Activated T-helper 2 cell treated with anti-CD3 and anti-CD28 coated beads, Interferon-gamma antibody, Interleukin-2, Interleukin-4, amounts not matched to agents 10 μg/mL and 5 μg/mL and 100 μg/mL, durations not matched to agents 14 hours and 24 hours and 36 hours (primary cell): ENCODE measurements at regions not wholly inside any gene's neighbourhood (a gene's known extent, or its start where the extent isn't known, plus 50 kb on each side); places are given as distances from the start of the nearest gene placed in this dataset.

Source experiments
- DNase-seq: peaks from one replicate; pipeline ENCODE4 v3.0.0; 2021; ENCODE audit warnings: low spot score
- H3K27ac Mint-ChIP-seq: one replicate; pipeline ENCODE4 v1.8.0; 2021; ENCODE audit warnings: mixed read lengths
- H3K27me3 Mint-ChIP-seq: one replicate; pipeline ENCODE4 v1.8.0; 2021; ENCODE audit warnings: low read depth, mixed read lengths
- H3K36me3 Mint-ChIP-seq: one replicate; pipeline ENCODE4 v1.8.0; 2021; ENCODE audit warnings: low read depth, mixed read lengths
- H3K4me1 Mint-ChIP-seq: one replicate; pipeline ENCODE4 v1.8.0; 2021; ENCODE audit warnings: low read depth, mixed read lengths
- H3K4me3 Mint-ChIP-seq: one replicate; pipeline ENCODE4 v1.8.0; 2021; ENCODE audit warnings: low read depth, mild to moderate bottlenecking, moderate library complexity, mixed read lengths
- H3K9me3 Mint-ChIP-seq: one replicate; pipeline ENCODE4 v1.8.0; 2021; ENCODE audit warnings: mixed read lengths
- intact Hi-C: fragments of 100-400 bp; cut with micrococcal nuclease; formaldehyde crosslinking; loops from one replicate; pipeline ENCODE4 v1.15.1; 2023

GRCh38 chr10:117899181-117899683, 147.5 kb downstream of the RAB11FIP2 start:
- Mint-ChIP-seq H3K4me1 (no peaks in the 10 kb centered on the region), H3K27me3 (no peaks in the 10 kb centered on the region), H3K9me3 (no peaks in the 10 kb centered on the region), H3K4me3 (no peak overlapping the region), H3K36me3 (no peaks in the 10 kb centered on the region), H3K27ac (no peak overlapping the region)
- no peak for DNase-seq
- intact Hi-C loops, result no loop called here

GRCh38 chr10:117900280-117900679, 146.5 kb downstream of the RAB11FIP2 start:
- Mint-ChIP-seq H3K9me3 (no peaks in the 10 kb centered on the region), H3K27ac (no peak overlapping the region), H3K4me3 (no peak overlapping the region), H3K27me3 (no peaks in the 10 kb centered on the region), H3K36me3 (no peaks in the 10 kb centered on the region), H3K4me1 (no peaks in the 10 kb centered on the region)
- intact Hi-C loops, result no loop called here
- no peak for DNase-seq

- no peak overlapping the region for H3K4me3 Mint-ChIP-seq
Observed at GRCh38 chr10:117903854-117904253, 142.9 kb downstream of the RAB11FIP2 start.

GRCh38 chr10:117905404-117905803, 141.3 kb downstream of the RAB11FIP2 start:
- Mint-ChIP-seq H3K36me3 (no peaks in the 10 kb centered on the region), H3K27me3 (peaks cover 1% of the 10 kb centered on the region), H3K4me3 (no peak overlapping the region), H3K27ac (no peak overlapping the region), H3K4me1 (no peaks in the 10 kb centered on the region), H3K9me3 (no peaks in the 10 kb centered on the region)
- intact Hi-C loops, result no loop called here
- no peak for DNase-seq

More at GRCh38 chr10:117903854-117904253, 142.9 kb downstream of the RAB11FIP2 start:
- Mint-ChIP-seq H3K4me1 (no peaks in the 10 kb centered on the region), H3K27me3 (peaks cover 1% of the 10 kb centered on the region), H3K27ac (no peak overlapping the region), H3K9me3 (no peaks in the 10 kb centered on the region), H3K36me3 (no peaks in the 10 kb centered on the region)
- intact Hi-C loops, result no loop called here
- no peak for DNase-seq

GRCh38 chr10:117911684-117912083, 135.1 kb downstream of the RAB11FIP2 start:
- no peak overlapping the region for H3K27ac Mint-ChIP-seq
- DNase-seq, result no peak
- intact Hi-C loops, result no loop called here

GRCh38 chr10:117914334-117914733, 132.4 kb downstream of the RAB11FIP2 start:
- peaks cover 7% of the 10 kb centered on the region for H3K27me3 Mint-ChIP-seq
- DNase-seq, result no peak
- no peaks in the 10 kb centered on the region for H3K36me3 Mint-ChIP-seq
- H3K27ac Mint-ChIP-seq, result no peak overlapping the region
- H3K9me3 Mint-ChIP-seq, result no peaks in the 10 kb centered on the region
- H3K4me1 Mint-ChIP-seq, result no peaks in the 10 kb centered on the region
- intact Hi-C loops, result no loop called here
- no peak overlapping the region for H3K4me3 Mint-ChIP-seq

More at GRCh38 chr10:117911684-117912083, 135.1 kb downstream of the RAB11FIP2 start:
- peaks cover 7% of the 10 kb centered on the region for H3K27me3 Mint-ChIP-seq
- no peak overlapping the region for H3K4me3 Mint-ChIP-seq
- H3K36me3 Mint-ChIP-seq, result no peaks in the 10 kb centered on the region
- H3K9me3 Mint-ChIP-seq, result no peaks in the 10 kb centered on the region
- no peaks in the 10 kb centered on the region for H3K4me1 Mint-ChIP-seq

- Mint-ChIP-seq H3K27me3 (peaks cover 2% of the 10 kb centered on the region), H3K4me3 (no peak overlapping the region), H3K27ac (no peak overlapping the region), H3K36me3 (no peaks in the 10 kb centered on the region), H3K4me1 (no peaks in the 10 kb centered on the region), H3K9me3 (no peaks in the 10 kb centered on the region)
- intact Hi-C loops, result no loop called here
- no peak for DNase-seq
Observed at GRCh38 chr10:117920956-117921355, 125.8 kb downstream of the RAB11FIP2 start.

GRCh38 chr10:117921421-117921820, 125.3 kb downstream of the RAB11FIP2 start:
- no peak overlapping the region for H3K4me3 Mint-ChIP-seq
- intact Hi-C loops, result no loop called here

GRCh38 chr10:117924820-117925219, 121.9 kb downstream of the RAB11FIP2 start:
- no peaks in the 10 kb centered on the region for H3K27me3 Mint-ChIP-seq
- intact Hi-C loops, result no loop called here
- H3K9me3 Mint-ChIP-seq, result no peaks in the 10 kb centered on the region
- no peak for DNase-seq
- no peaks in the 10 kb centered on the region for H3K36me3 Mint-ChIP-seq
- no peaks in the 10 kb centered on the region for H3K4me1 Mint-ChIP-seq
- no peak overlapping the region for H3K27ac Mint-ChIP-seq
- no peak overlapping the region for H3K4me3 Mint-ChIP-seq

More at GRCh38 chr10:117921421-117921820, 125.3 kb downstream of the RAB11FIP2 start:
- DNase-seq, result no peak
- Mint-ChIP-seq H3K4me1 (no peaks in the 10 kb centered on the region), H3K27me3 (no peaks in the 10 kb centered on the region), H3K27ac (no peak overlapping the region), H3K36me3 (no peaks in the 10 kb centered on the region), H3K9me3 (no peaks in the 10 kb centered on the region)

GRCh38 chr10:117925369-117925768, 121.4 kb downstream of the RAB11FIP2 start:
- no peaks in the 10 kb centered on the region for H3K27me3 Mint-ChIP-seq
- intact Hi-C loops, result no loop called here
- H3K9me3 Mint-ChIP-seq, result no peaks in the 10 kb centered on the region
- H3K27ac Mint-ChIP-seq, result no peak overlapping the region
- H3K4me1 Mint-ChIP-seq, result no peaks in the 10 kb centered on the region
- H3K36me3 Mint-ChIP-seq, result no peaks in the 10 kb centered on the region
- DNase-seq, result no peak
- no peak overlapping the region for H3K4me3 Mint-ChIP-seq

- no peak overlapping the region for H3K4me3 Mint-ChIP-seq
- no peak overlapping the region for H3K27ac Mint-ChIP-seq
- DNase-seq, result no peak
- H3K9me3 Mint-ChIP-seq, result no peaks in the 10 kb centered on the region
- no peaks in the 10 kb centered on the region for H3K36me3 Mint-ChIP-seq
- H3K27me3 Mint-ChIP-seq, result no peaks in the 10 kb centered on the region
- H3K4me1 Mint-ChIP-seq, result no peaks in the 10 kb centered on the region
- intact Hi-C loops, result no loop called here
Observed at GRCh38 chr10:117926491-117926890, 120.2 kb downstream of the RAB11FIP2 start.

GRCh38 chr10:117927332-117927731, 119.4 kb downstream of the RAB11FIP2 start:
- Mint-ChIP-seq H3K4me1 (no peaks in the 10 kb centered on the region), H3K9me3 (no peaks in the 10 kb centered on the region), H3K36me3 (no peaks in the 10 kb centered on the region), H3K27ac (no peak overlapping the region), H3K4me3 (no peak overlapping the region), H3K27me3 (no peaks in the 10 kb centered on the region)
- intact Hi-C loops, result no loop called here
- no peak for DNase-seq

- Mint-ChIP-seq H3K27ac (no peak overlapping the region), H3K9me3 (no peaks in the 10 kb centered on the region), H3K36me3 (no peaks in the 10 kb centered on the region), H3K27me3 (no peaks in the 10 kb centered on the region), H3K4me3 (no peak overlapping the region), H3K4me1 (no peaks in the 10 kb centered on the region)
- no peak for DNase-seq
- intact Hi-C loops, result no loop called here
Observed at GRCh38 chr10:117927871-117928270, 118.9 kb downstream of the RAB11FIP2 start.

GRCh38 chr10:117928281-117928680, 118.5 kb downstream of the RAB11FIP2 start:
- Mint-ChIP-seq H3K27me3 (no peaks in the 10 kb centered on the region), H3K27ac (no peak overlapping the region), H3K9me3 (no peaks in the 10 kb centered on the region), H3K4me3 (no peak overlapping the region), H3K4me1 (no peaks in the 10 kb centered on the region), H3K36me3 (no peaks in the 10 kb centered on the region)
- DNase-seq, result no peak
- intact Hi-C loops, result no loop called here
